ENCODE measurements at regions not wholly inside any gene's neighbourhood (a gene's known extent, or its start where the extent isn't known, plus 50 kb on each side); places are given as distances from the start of the nearest gene placed in this dataset.

- FAIRE-seq (no peak), DNase-seq (ENCODE audit: low read depth, low spot score) (no peak)
- H3K9me3 ChIP-seq (ENCODE audit: control insufficient read depth, low read depth, low read length): peaks cover 2% of the 10 kb centered on the region
- no peaks in the 10 kb centered on the region for H3K27me3 ChIP-seq (ENCODE audit: control insufficient read depth, extremely low read depth, insufficient read depth, low read length)
- no peaks in the 10 kb centered on the region for H3K9me1 ChIP-seq (ENCODE audit: control insufficient read depth, extremely low read depth, insufficient read depth, low read length)
- H2AFZ ChIP-seq (ENCODE audit: control insufficient read depth, low read length): no peak overlapping the region
- H3K9ac ChIP-seq (ENCODE audit: control insufficient read depth, extremely low read depth, insufficient read depth, low read length): no peak overlapping the region
- no peaks in the 10 kb centered on the region for H4K20me1 ChIP-seq (ENCODE audit: control insufficient read depth, extremely low read depth, insufficient read depth, low read length)
- dilution Hi-C loops (cut with MboI; ENCODE audit: extremely low pct_ligation_motif_present, low sequenced_read_pairs): no loop called here
- no peaks in the 10 kb centered on the region for H3K79me2 ChIP-seq (ENCODE audit: control insufficient read depth, insufficient read depth, low read length)
- no peak for TF ChIP-seq EZH2 (IDR thresholded peaks at IDR 0.05; ENCODE audit: low read length)
- H3K4me1 ChIP-seq (ENCODE audit: control insufficient read depth, extremely low read depth, insufficient read depth, low read length): no peaks in the 10 kb centered on the region
- no peak overlapping the region for H3K27ac ChIP-seq (ENCODE audit: control insufficient read depth, insufficient read depth, low read length)
- no peaks in the 10 kb centered on the region for H3K36me3 ChIP-seq (ENCODE audit: control insufficient read depth in 2 of 2, extremely low read depth in 1 of 2, insufficient read depth in 2 of 2, low read length in 2 of 2)
- no peak overlapping the region for H3K4me2 ChIP-seq (ENCODE audit: control insufficient read depth, extremely low read depth, insufficient read depth, low read depth, low read length)
- no peak overlapping the region for H3K4me3 ChIP-seq (ENCODE audit: control insufficient read depth in 2 of 3, extremely low read depth in 1 of 3, insufficient read depth in 2 of 3, low read depth in 1 of 3, low read length in 3 of 3)
These were observed 345.4 kb upstream of the ARRDC4 start for GRCh38 chr15:97615114-97615513.

DNA sequence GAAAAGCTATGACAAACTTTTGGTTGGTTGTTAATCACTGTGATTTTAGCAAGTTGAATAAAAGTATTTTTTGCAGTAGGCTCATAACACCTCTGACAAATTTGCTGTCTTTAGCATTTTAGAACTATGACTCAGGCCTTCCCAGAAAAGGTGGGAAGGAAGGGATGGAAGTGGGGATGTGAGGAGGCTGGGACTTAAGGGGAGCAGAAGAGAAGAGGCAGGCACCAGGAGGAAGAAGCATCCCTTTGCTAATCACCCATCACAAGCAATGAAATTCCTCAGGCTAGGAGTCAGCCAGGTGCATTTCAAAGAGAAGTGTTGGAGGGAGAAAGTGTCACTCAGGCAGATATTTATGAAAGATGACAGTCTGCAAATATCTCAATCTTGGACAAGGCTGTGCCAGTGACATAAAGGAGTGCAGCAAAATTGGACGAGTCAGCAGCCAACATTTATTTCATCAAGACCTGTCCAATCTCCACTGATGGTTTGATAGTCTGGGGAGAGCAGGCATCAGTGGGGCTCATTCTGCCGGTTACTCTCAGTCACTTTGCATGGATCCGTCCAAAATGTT lies 337.3 kb upstream of the ARRDC4 start:
- TF ChIP-seq EZH2 (IDR thresholded peaks at IDR 0.05; ENCODE audit: low read length): no peak
- TF ChIP-seq, protein P1, sequence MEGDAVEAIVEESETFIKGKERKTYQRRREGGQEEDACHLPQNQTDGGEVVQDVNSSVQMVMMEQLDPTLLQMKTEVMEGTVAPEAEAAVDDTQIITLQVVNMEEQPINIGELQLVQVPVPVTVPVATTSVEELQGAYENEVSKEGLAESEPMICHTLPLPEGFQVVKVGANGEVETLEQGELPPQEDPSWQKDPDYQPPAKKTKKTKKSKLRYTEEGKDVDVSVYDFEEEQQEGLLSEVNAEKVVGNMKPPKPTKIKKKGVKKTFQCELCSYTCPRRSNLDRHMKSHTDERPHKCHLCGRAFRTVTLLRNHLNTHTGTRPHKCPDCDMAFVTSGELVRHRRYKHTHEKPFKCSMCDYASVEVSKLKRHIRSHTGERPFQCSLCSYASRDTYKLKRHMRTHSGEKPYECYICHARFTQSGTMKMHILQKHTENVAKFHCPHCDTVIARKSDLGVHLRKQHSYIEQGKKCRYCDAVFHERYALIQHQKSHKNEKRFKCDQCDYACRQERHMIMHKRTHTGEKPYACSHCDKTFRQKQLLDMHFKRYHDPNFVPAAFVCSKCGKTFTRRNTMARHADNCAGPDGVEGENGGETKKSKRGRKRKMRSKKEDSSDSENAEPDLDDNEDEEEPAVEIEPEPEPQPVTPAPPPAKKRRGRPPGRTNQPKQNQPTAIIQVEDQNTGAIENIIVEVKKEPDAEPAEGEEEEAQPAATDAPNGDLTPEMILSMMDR (optimal IDR thresholded peaks at IDR 0.05 in 1 of 3, IDR thresholded peaks at IDR 0.05 in 1 of 3, conservative IDR thresholded peaks at IDR 0.05 in 1 of 3; ENCODE audit: extremely low read depth in 1 of 3, insufficient read depth in 2 of 3, low read length in 3 of 3): no peak
- H3K36me3 ChIP-seq (ENCODE audit: control insufficient read depth in 2 of 2, extremely low read depth in 1 of 2, insufficient read depth in 2 of 2, low read length in 2 of 2): no peaks in the 10 kb centered on the region
- no peaks in the 10 kb centered on the region for H3K9me1 ChIP-seq (ENCODE audit: control insufficient read depth, extremely low read depth, insufficient read depth, low read length)
- H3K79me2 ChIP-seq (ENCODE audit: control insufficient read depth, insufficient read depth, low read length): no peaks in the 10 kb centered on the region
- H3K4me1 ChIP-seq (ENCODE audit: control insufficient read depth, extremely low read depth, insufficient read depth, low read length): no peaks in the 10 kb centered on the region
- H2AFZ ChIP-seq (ENCODE audit: control insufficient read depth, low read length): no peak overlapping the region
- no peaks in the 10 kb centered on the region for H4K20me1 ChIP-seq (ENCODE audit: control insufficient read depth, extremely low read depth, insufficient read depth, low read length)
- H3K27ac ChIP-seq (ENCODE audit: control insufficient read depth, insufficient read depth, low read length): no peak overlapping the region
- FAIRE-seq: no peak
- no peak for DNase-seq (ENCODE audit: low read depth, low spot score)
- no peaks in the 10 kb centered on the region for H3K9me3 ChIP-seq (ENCODE audit: control insufficient read depth, low read depth, low read length)
- no peak overlapping the region for H3K4me2 ChIP-seq (ENCODE audit: control insufficient read depth, extremely low read depth, insufficient read depth, low read depth, low read length)
- H3K27me3 ChIP-seq (ENCODE audit: control insufficient read depth, extremely low read depth, insufficient read depth, low read length): no peaks in the 10 kb centered on the region
- no peak overlapping the region for H3K9ac ChIP-seq (ENCODE audit: control insufficient read depth, extremely low read depth, insufficient read depth, low read length)
- dilution Hi-C loops (cut with MboI; ENCODE audit: extremely low pct_ligation_motif_present, low sequenced_read_pairs): no loop called here
- no peak overlapping the region for H3K4me3 ChIP-seq (ENCODE audit: control insufficient read depth in 2 of 3, extremely low read depth in 1 of 3, insufficient read depth in 2 of 3, low read depth in 1 of 3, low read length in 3 of 3)

GRCh38 chr15:97627634-97628033 lies 332.9 kb upstream of the ARRDC4 start:
- dilution Hi-C loops (cut with MboI; ENCODE audit: extremely low pct_ligation_motif_present, low sequenced_read_pairs): no loop called here
- Histone ChIP-seq H3K9me1 (ENCODE audit: control insufficient read depth, extremely low read depth, insufficient read depth, low read length) (no peaks in the 10 kb centered on the region), H3K79me2 (ENCODE audit: control insufficient read depth, insufficient read depth, low read length) (no peaks in the 10 kb centered on the region), H3K27me3 (ENCODE audit: control insufficient read depth, extremely low read depth, insufficient read depth, low read length) (no peaks in the 10 kb centered on the region), H3K9ac (ENCODE audit: control insufficient read depth, extremely low read depth, insufficient read depth, low read length) (no peak overlapping the region), H3K4me2 (ENCODE audit: control insufficient read depth, extremely low read depth, insufficient read depth, low read depth, low read length) (no peak overlapping the region), H3K9me3 (ENCODE audit: control insufficient read depth, low read depth, low read length) (no peaks in the 10 kb centered on the region), H2AFZ (ENCODE audit: control insufficient read depth, low read length) (no peak overlapping the region), H3K4me3 (ENCODE audit: control insufficient read depth in 2 of 3, extremely low read depth in 1 of 3, insufficient read depth in 2 of 3, low read depth in 1 of 3, low read length in 3 of 3) (no peak overlapping the region), H3K4me1 (ENCODE audit: control insufficient read depth, extremely low read depth, insufficient read depth, low read length) (no peaks in the 10 kb centered on the region), H4K20me1 (ENCODE audit: control insufficient read depth, extremely low read depth, insufficient read depth, low read length) (no peaks in the 10 kb centered on the region), H3K27ac (ENCODE audit: control insufficient read depth, insufficient read depth, low read length) (no peak overlapping the region), H3K36me3 (ENCODE audit: control insufficient read depth in 2 of 2, extremely low read depth in 1 of 2, insufficient read depth in 2 of 2, low read length in 2 of 2) (no peaks in the 10 kb centered on the region)
- TF ChIP-seq EZH2 (IDR thresholded peaks at IDR 0.05; ENCODE audit: low read length): no peak
- TF ChIP-seq, protein P1 (optimal IDR thresholded peaks at IDR 0.05 in 1 of 3, IDR thresholded peaks at IDR 0.05 in 1 of 3, conservative IDR thresholded peaks at IDR 0.05 in 1 of 3; ENCODE audit: extremely low read depth in 1 of 3, insufficient read depth in 2 of 3, low read length in 3 of 3): no peak
- FAIRE-seq (no peak), DNase-seq (ENCODE audit: low read depth, low spot score) (no peak)
